GM12874 (cell line): ENCODE measurements at regions not wholly inside any gene's neighbourhood (a gene's known extent, or its start where the extent isn't known, plus 50 kb on each side); places are given as distances from the start of the nearest gene placed in this dataset.

Experiments used
- CTCF ChIP-seq: IDR thresholded peaks from 2 replicates; pipeline ENCODE4 v1.5.1; 2011; ENCODE audit warnings: low read depth, mild to moderate bottlenecking, control low read depth, low read length, moderate library complexity; ENCODE audit not compliant: insufficient read depth

- no peak for TF ChIP-seq CTCF
Measured at GRCh38 chr12:11968048-11968383, 102.7 kb upstream of the BCL2L14 start.

GRCh38 chr12:11968516-11968915 is 102.2 kb upstream of the BCL2L14 start:
- TF ChIP-seq CTCF, result no peak

GRCh38 chr12:11969437-11970154 is 101.1 kb upstream of the BCL2L14 start:
- TF ChIP-seq CTCF, result no peak

GRCh38 chr12:11970155-11970520 is 100.6 kb upstream of the BCL2L14 start:
- TF ChIP-seq CTCF, result no peak

GRCh38 chr12:11973396-11973795 is 97.3 kb upstream of the BCL2L14 start:
- no peak for TF ChIP-seq CTCF

GRCh38 chr12:11976005-11976404 is 94.7 kb upstream of the BCL2L14 start:
- TF ChIP-seq CTCF, result no peak

GRCh38 chr12:11978726-11979384 is 91.9 kb upstream of the BCL2L14 start:
- no peak for TF ChIP-seq CTCF
